HEK293 (cell line): ENCODE measurements at regions not wholly inside any gene's neighbourhood (a gene's known extent, or its start where the extent isn't known, plus 50 kb on each side); places are given as distances from the start of the nearest gene placed in this dataset.
"Not testable (repeated sequence)": the region's sequence is repeated elsewhere in the genome, so short reads cannot be mapped to it uniquely, and the experiment has no call there.

ENCODE experiments used
- AEBP2 ChIP-seq: fragments of 450-650 bp; formaldehyde crosslinking; IDR thresholded peaks from 2 replicates; pipeline ENCODE4 v1.5.1; 2016; ENCODE audit warnings: missing biosample characterization, missing genetic modification characterization, borderline replicate concordance
- PBX3 ChIP-seq: sonication (generic); formaldehyde crosslinking; IDR thresholded peaks from 2 replicates; pipeline ENCODE4 v1.8.1; 2022; ENCODE audit warnings: mild to moderate bottlenecking, moderate library complexity, missing genetic modification reagents
- REST ChIP-seq: fragments of 450-650 bp; formaldehyde crosslinking; IDR thresholded peaks from 2 replicates; pipeline ENCODE4 v1.5.1; 2016; ENCODE audit warnings: missing biosample characterization, missing genetic modification characterization
- ZBTB7A ChIP-seq: fragments of 450-650 bp; formaldehyde crosslinking; IDR thresholded peaks from 2 replicates; pipeline ENCODE4 v1.5.1; 2016; ENCODE audit warnings: low read depth, missing biosample characterization, missing genetic modification characterization
- ZNF114 ChIP-seq: fragments of 450-650 bp; formaldehyde crosslinking; IDR thresholded peaks from 2 replicates; pipeline ENCODE4 v1.5.0; 2017; ENCODE audit warnings: missing biosample characterization, missing genetic modification characterization
- ZNF146 ChIP-seq: fragments of 450-650 bp; formaldehyde crosslinking; IDR thresholded peaks from 2 replicates; pipeline ENCODE4 v1.5.1; 2016; ENCODE audit warnings: missing biosample characterization, missing genetic modification characterization
- ZNF148 ChIP-seq: fragments of 450-650 bp; formaldehyde crosslinking; IDR thresholded peaks from 2 replicates; pipeline ENCODE4 v1.5.0; 2017; ENCODE audit warnings: missing biosample characterization, missing genetic modification characterization, borderline replicate concordance
- ZNF274 ChIP-seq, 2 experiments: fragments of 200-500 bp in 1 of 2; fragments of 450-650 bp in 1 of 2; sonication (Bioruptor generic) in 1 of 2; formaldehyde crosslinking in 1 of 2; IDR thresholded peaks; 2 replicates each; pipeline versions ENCODE4 v1.5.1 to v1.6.1; 2014 to 2016; ENCODE audit warnings: borderline replicate concordance in 1 of 2, inconsistent platforms in 1 of 2, low read length in 1 of 2, missing biosample characterization in 1 of 2, missing genetic modification characterization in 1 of 2
- ZNF513 ChIP-seq: fragments of 450-650 bp; IDR thresholded peaks from 2 replicates; pipeline ENCODE4 v1.5.1; 2018; ENCODE audit warnings: missing biosample characterization, missing genetic modification characterization
- ZNF514 ChIP-seq: fragments of 450-650 bp; formaldehyde crosslinking; IDR thresholded peaks from 2 replicates; pipeline ENCODE4 v1.5.1; 2016; ENCODE audit warnings: missing biosample characterization, missing genetic modification characterization
- ZNF747 ChIP-seq: fragments of 450-650 bp; formaldehyde crosslinking; IDR thresholded peaks from 2 replicates; pipeline ENCODE4 v1.5.1; 2016; ENCODE audit warnings: missing biosample characterization, missing genetic modification characterization
- ZNF785 ChIP-seq: fragments of 450-650 bp; formaldehyde crosslinking; IDR thresholded peaks from 2 replicates; pipeline ENCODE4 v1.5.1; 2016; ENCODE audit warnings: missing biosample characterization, missing genetic modification characterization
- TF ChIP-seq, protein P1 (sequence below): fragments of 450-650 bp; formaldehyde crosslinking; IDR thresholded peaks from 2 replicates; pipeline ENCODE4 v1.5.1; 2016; ENCODE audit warnings: missing biosample characterization, missing genetic modification characterization

DNA sequence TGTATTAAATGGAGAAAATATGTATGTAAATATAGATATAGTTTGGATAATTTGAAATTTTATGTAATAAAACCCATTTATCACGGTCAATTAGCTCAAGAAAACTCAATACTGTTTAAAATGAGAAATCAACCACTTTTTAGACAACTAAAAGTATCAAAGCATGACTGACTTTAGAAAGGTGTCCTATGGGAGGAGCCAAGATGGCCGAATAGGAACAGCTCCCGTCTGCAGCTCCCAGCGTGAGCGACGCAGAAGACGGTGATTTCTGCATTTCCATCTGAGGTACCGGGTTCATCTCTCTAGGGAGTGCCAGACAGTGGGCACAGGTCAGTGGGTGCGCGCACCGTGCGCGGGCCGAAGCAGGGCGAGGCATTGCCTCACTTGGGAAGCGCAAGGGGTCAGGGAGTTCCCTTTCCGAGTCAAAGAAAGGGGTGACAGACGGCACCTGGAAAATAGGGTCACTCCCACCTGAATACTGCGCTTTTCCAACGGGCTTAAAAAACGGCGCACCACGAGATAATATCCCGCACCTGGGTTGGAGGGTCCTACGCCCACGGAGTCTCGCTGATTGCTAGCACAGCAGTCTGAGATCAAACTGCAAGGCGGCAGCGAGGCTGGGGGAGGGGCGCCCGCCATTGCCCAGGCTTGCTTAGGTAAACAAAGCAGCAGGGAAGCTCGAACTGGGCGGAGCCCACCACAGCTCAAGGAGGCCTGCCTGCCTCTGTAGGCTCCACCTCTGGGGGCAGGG is 182.8 kb upstream of the NECTIN3 start:
- TF ChIP-seq, protein P1, sequence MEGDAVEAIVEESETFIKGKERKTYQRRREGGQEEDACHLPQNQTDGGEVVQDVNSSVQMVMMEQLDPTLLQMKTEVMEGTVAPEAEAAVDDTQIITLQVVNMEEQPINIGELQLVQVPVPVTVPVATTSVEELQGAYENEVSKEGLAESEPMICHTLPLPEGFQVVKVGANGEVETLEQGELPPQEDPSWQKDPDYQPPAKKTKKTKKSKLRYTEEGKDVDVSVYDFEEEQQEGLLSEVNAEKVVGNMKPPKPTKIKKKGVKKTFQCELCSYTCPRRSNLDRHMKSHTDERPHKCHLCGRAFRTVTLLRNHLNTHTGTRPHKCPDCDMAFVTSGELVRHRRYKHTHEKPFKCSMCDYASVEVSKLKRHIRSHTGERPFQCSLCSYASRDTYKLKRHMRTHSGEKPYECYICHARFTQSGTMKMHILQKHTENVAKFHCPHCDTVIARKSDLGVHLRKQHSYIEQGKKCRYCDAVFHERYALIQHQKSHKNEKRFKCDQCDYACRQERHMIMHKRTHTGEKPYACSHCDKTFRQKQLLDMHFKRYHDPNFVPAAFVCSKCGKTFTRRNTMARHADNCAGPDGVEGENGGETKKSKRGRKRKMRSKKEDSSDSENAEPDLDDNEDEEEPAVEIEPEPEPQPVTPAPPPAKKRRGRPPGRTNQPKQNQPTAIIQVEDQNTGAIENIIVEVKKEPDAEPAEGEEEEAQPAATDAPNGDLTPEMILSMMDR (tag by site-specific recombination) = not testable (repeated sequence)
- TF ChIP-seq AEBP2; ZNF114 (tag by site-specific recombination); ZNF513; PBX3 (CRISPR knock-in tag); ZNF146 (tag by site-specific recombination); ZBTB7A (tag by site-specific recombination); REST; ZNF274 (IDR thresholded peaks at IDR 0.05; ENCODE audit: low read length); ZNF274 (tag by site-specific recombination; IDR thresholded peaks at IDR 0.05; ENCODE audit: borderline replicate concordance); ZNF148 (tag by site-specific recombination); ZNF514 (tag by site-specific recombination); ZNF747; ZNF785 (tag by site-specific recombination): not testable (repeated sequence)
